OCI-LY1 (cell line): ENCODE measurements at regions not wholly inside any gene's neighbourhood (a gene's known extent, or its start where the extent isn't known, plus 50 kb on each side); places are given as distances from the start of the nearest gene placed in this dataset.

Experiments used
- H2AFZ ChIP-seq: fragments of 200-600 bp; sonication (generic), shearing (Covaris generic); 2 replicates; pipeline ENCODE4 v1.6.0; 2014; ENCODE audit warnings: antibody characterized with exemption, mild to moderate bottlenecking, low read length
- H3F3A ChIP-seq: fragments of 200-600 bp; sonication (generic), shearing (Covaris generic); 2 replicates; pipeline ENCODE4 v1.6.0; 2014; ENCODE audit warnings: mild to moderate bottlenecking, antibody characterized with exemption, low read length, moderate library complexity; ENCODE audit not compliant: insufficient read depth
- H3K27ac ChIP-seq: fragments of 200-600 bp; sonication (generic); 2 replicates; pipeline ENCODE4 v1.5.1; 2014; ENCODE audit warnings: low read length, mixed run types, mild to moderate bottlenecking, low read depth; ENCODE audit not compliant: poor library complexity, severe bottlenecking
- H3K27me3 ChIP-seq: fragments of 200-600 bp; sonication (generic); 2 replicates; pipeline ENCODE4 v1.6.0; 2014; ENCODE audit warnings: antibody characterized with exemption, mild to moderate bottlenecking, low read length, moderate library complexity; ENCODE audit not compliant: insufficient read depth
- H3K36me3 ChIP-seq: fragments of 200-600 bp; sonication (generic); 2 replicates; pipeline ENCODE4 v1.6.1; 2014; ENCODE audit warnings: mild to moderate bottlenecking, antibody characterized with exemption, low read length, moderate library complexity, mixed read lengths; ENCODE audit not compliant: insufficient read depth
- H3K4me1 ChIP-seq: fragments of 200-600 bp; sonication (generic); 2 replicates; pipeline ENCODE4 v1.5.1; 2014; ENCODE audit warnings: mild to moderate bottlenecking, low read length, moderate library complexity; ENCODE audit not compliant: insufficient read depth, severe bottlenecking
- H3K4me2 ChIP-seq: fragments of 200-600 bp; sonication (generic), shearing (Covaris generic); 2 replicates; pipeline ENCODE4 v1.6.1; 2014; ENCODE audit warnings: low read length
- H3K4me3 ChIP-seq: fragments of 200-600 bp; sonication (generic); 2 replicates; pipeline ENCODE4 v1.5.1; 2014; ENCODE audit warnings: low read length, low read depth, mild to moderate bottlenecking, mixed read lengths; ENCODE audit not compliant: poor library complexity, severe bottlenecking
- H3K79me2 ChIP-seq: fragments of 200-600 bp; shearing (Covaris generic); 2 replicates; pipeline ENCODE4 v1.6.1; 2016; ENCODE audit warnings: mixed run types, low read length, mixed read lengths; ENCODE audit not compliant: insufficient read depth
- H3K9ac ChIP-seq: fragments of 200-600 bp; sonication (generic), shearing (Covaris generic); 2 replicates; pipeline ENCODE4 v1.6.1; 2014; ENCODE audit warnings: mild to moderate bottlenecking, low read length, mixed read lengths
- H3K9me2 ChIP-seq: fragments of 200-600 bp; sonication (generic), shearing (Covaris generic); 2 replicates; pipeline ENCODE4 v1.6.1; 2014; ENCODE audit warnings: low read depth, mild to moderate bottlenecking, low read length, mixed read lengths
- H3K9me3 ChIP-seq: fragments of 200-600 bp; shearing (Covaris generic); 2 replicates; pipeline ENCODE4 v1.6.1; 2014; ENCODE audit warnings: low read length, mixed read lengths
- H4K20me1 ChIP-seq: fragments of 200-600 bp; sonication (generic), shearing (Covaris generic); 2 replicates; pipeline ENCODE4 v1.6.0; 2016; ENCODE audit warnings: mild to moderate bottlenecking, low read length; ENCODE audit not compliant: insufficient read depth
- EZH2 ChIP-seq: fragments of 200-600 bp; sonication (generic), shearing (Covaris generic); IDR thresholded peaks from 2 replicates; pipeline ENCODE4 v1.8.0; 2017; ENCODE audit warnings: borderline replicate concordance, mixed run types, mild to moderate bottlenecking, antibody characterized with exemption, low read length, moderate library complexity, mixed read lengths
- TF ChIP-seq, protein P1 (sequence below): fragments of 200-600 bp; sonication (generic), shearing (Covaris generic); IDR thresholded peaks from 2 replicates; pipeline ENCODE4 v1.5.1; 2017; ENCODE audit warnings: mild to moderate bottlenecking, antibody characterized with exemption, low read length, moderate library complexity, mixed read lengths

DNA sequence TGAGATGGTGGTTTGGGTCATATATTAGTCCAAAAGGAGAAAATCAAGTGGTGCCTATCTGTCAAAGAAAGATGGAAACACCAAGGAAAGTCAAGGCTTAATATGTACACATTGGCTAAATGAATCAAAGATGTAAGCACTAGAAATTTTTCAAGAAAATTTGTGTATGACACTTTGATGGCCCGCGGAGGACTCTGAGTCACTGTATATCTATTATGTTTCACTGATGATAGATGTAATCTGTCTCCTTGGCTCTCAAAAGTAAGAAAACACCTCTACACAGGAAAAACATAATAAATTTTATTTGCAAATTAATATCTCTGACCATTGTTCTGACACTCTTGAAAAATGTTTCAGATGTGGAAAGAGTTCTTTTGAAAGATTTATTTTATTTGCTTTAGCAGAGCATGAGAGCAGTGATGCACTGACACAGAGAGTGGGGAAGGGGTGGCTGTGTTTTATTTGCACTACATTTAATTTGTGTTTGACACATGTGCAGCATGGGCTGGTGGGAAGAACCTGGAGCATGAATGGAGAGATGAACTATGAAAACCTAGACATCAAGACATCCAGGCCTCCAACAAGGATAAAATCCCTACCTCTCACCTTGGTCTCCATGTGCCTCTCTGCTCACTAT lies 180.8 kb upstream of the GAS1 start:
- no peaks in the 10 kb centered on the region for H3K4me1 ChIP-seq
- H3K4me2 ChIP-seq: no peak overlapping the region
- no peaks in the 10 kb centered on the region for H3K27me3 ChIP-seq
- H3K27ac ChIP-seq: no peak overlapping the region
- no peak for TF ChIP-seq EZH2
- TF ChIP-seq, protein P1, sequence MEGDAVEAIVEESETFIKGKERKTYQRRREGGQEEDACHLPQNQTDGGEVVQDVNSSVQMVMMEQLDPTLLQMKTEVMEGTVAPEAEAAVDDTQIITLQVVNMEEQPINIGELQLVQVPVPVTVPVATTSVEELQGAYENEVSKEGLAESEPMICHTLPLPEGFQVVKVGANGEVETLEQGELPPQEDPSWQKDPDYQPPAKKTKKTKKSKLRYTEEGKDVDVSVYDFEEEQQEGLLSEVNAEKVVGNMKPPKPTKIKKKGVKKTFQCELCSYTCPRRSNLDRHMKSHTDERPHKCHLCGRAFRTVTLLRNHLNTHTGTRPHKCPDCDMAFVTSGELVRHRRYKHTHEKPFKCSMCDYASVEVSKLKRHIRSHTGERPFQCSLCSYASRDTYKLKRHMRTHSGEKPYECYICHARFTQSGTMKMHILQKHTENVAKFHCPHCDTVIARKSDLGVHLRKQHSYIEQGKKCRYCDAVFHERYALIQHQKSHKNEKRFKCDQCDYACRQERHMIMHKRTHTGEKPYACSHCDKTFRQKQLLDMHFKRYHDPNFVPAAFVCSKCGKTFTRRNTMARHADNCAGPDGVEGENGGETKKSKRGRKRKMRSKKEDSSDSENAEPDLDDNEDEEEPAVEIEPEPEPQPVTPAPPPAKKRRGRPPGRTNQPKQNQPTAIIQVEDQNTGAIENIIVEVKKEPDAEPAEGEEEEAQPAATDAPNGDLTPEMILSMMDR: no peak
- H3K9me2 ChIP-seq: no peaks in the 10 kb centered on the region
- no peaks in the 10 kb centered on the region for H3F3A ChIP-seq
- no peaks in the 10 kb centered on the region for H3K9me3 ChIP-seq
- no peaks in the 10 kb centered on the region for H4K20me1 ChIP-seq
- no peak overlapping the region for H2AFZ ChIP-seq
- H3K79me2 ChIP-seq: no peaks in the 10 kb centered on the region
- H3K36me3 ChIP-seq: no peaks in the 10 kb centered on the region
- no peak overlapping the region for H3K9ac ChIP-seq
- no peak overlapping the region for H3K4me3 ChIP-seq

DNA sequence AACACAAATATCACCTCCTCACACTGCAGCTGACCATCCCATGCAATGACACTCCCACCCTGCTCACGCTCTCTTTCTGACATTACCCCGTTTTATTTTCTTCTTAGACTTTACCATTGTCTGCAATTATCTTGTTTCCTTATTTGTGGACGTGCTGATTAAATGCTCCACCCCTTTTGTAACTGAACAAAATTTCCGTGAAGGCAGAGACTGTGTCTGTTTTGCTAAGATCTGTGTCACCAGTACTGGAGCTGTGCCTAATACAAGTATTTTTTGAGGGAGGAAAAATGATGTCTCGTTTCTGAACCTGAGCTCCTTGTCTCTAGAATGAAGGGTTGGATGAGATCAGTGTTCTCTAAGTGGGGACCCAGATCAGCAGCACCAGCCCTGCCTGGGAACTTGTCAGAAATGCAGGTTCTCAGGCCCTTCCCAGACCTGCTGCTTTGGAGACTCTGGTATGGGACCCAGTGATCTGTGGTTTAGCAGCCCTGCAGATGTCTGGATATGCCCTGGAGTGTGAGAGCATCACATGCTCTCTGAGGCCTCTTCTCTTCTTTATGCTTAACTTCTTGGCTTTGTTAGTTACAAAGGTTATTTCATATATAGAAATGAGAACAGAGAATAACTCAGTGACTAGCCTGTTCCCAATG lies 181.7 kb upstream of the GAS1 start:
- Histone ChIP-seq H3K9me3 (no peaks in the 10 kb centered on the region), H3K4me1 (no peaks in the 10 kb centered on the region), H4K20me1 (no peaks in the 10 kb centered on the region), H3K27ac (no peak overlapping the region), H3K4me2 (no peak overlapping the region), H3K9ac (no peak overlapping the region), H3K36me3 (no peaks in the 10 kb centered on the region), H3K79me2 (no peaks in the 10 kb centered on the region), H3K27me3 (no peaks in the 10 kb centered on the region), H3F3A (no peaks in the 10 kb centered on the region), H3K9me2 (no peaks in the 10 kb centered on the region), H3K4me3 (no peak overlapping the region), H2AFZ (no peak overlapping the region)
- no peak for TF ChIP-seq EZH2
- TF ChIP-seq, protein P1: no peak

DNA sequence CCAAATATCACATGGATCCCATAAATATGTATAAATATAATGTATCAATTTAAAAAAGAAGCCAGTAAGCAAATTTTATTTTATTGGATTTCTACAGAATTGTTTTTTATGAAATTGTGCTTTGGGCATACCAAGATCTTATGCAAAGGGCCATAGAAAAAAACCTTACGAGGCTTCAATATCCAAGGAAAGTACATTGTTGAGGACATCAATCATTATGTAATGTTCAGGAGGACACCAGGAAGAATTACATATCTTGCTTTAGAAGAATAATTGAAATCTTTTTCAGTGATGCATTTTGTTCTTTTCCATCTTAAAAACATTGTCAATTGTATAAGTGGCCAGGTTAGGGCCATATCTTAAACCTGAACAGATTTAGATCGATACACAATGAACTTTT lies 187.8 kb upstream of the GAS1 start:
- Histone ChIP-seq H3K27me3 (no peaks in the 10 kb centered on the region), H2AFZ (no peak overlapping the region), H3F3A (no peaks in the 10 kb centered on the region), H3K79me2 (no peaks in the 10 kb centered on the region), H3K36me3 (no peaks in the 10 kb centered on the region), H3K4me3 (no peak overlapping the region), H3K4me2 (no peak overlapping the region), H4K20me1 (no peaks in the 10 kb centered on the region), H3K9me2 (no peaks in the 10 kb centered on the region), H3K27ac (no peak overlapping the region), H3K9ac (no peak overlapping the region), H3K9me3 (no peaks in the 10 kb centered on the region), H3K4me1 (no peaks in the 10 kb centered on the region)
- TF ChIP-seq, protein P1: no peak
- no peak for TF ChIP-seq EZH2
